ENCODE measurements at regions not wholly inside any gene's neighbourhood (a gene's known extent, or its start where the extent isn't known, plus 50 kb on each side); places are given as distances from the start of the nearest gene placed in this dataset.

- H3K4me3 ChIP-seq (ENCODE audit: low read length) = no peak overlapping the region
- DNase-seq (ENCODE audit: low read depth, low spot score) = no peak
Measured at GRCh38 chr10:4062072-4062471, 277.1 kb upstream of the KLF6 start.

DNA sequence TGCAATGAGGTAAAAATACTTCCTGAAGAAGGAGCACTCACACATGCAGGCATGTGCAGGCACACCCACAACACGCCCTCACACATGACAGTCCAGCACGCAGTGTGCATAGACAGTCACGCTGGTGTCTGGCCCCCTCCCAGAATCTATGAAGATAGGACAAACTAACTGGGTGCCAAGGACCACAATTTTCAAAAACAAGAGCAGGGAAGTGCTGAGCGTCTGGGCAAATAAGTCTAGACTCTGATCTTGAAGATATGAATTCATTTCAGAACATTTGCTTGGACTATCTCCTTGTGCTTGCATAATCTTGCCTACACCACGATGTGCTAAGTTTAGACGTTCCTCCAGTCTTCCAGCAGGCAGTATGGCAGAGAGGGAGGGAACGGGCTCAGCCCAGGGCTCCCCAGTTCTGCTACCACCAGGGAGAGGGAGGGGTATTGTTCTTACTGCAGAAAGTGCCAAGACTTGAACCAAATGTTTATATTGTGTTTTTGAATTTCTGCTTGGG is 276.5 kb upstream of the KLF6 start:
- no peak for DNase-seq (ENCODE audit: low read depth, low spot score)
- no peak overlapping the region for H3K4me3 ChIP-seq (ENCODE audit: low read length)

- H3K4me3 ChIP-seq (ENCODE audit: low read length) = no peak overlapping the region
- DNase-seq (ENCODE audit: low read depth, low spot score) = peak; percentile 15
Measured at GRCh38 chr10:4059471-4060138, 274.6 kb upstream of the KLF6 start.

- no peak for DNase-seq (ENCODE audit: low read depth, low spot score)
- no peak overlapping the region for H3K4me3 ChIP-seq (ENCODE audit: low read length)
Measured at GRCh38 chr10:4058514-4059029, 273.6 kb upstream of the KLF6 start.

- no peak overlapping the region for H3K4me3 ChIP-seq (ENCODE audit: low read length)
- DNase-seq (ENCODE audit: low read depth, low spot score) = no peak
Measured at GRCh38 chr10:4057725-4058513, 272.9 kb upstream of the KLF6 start.

DNA sequence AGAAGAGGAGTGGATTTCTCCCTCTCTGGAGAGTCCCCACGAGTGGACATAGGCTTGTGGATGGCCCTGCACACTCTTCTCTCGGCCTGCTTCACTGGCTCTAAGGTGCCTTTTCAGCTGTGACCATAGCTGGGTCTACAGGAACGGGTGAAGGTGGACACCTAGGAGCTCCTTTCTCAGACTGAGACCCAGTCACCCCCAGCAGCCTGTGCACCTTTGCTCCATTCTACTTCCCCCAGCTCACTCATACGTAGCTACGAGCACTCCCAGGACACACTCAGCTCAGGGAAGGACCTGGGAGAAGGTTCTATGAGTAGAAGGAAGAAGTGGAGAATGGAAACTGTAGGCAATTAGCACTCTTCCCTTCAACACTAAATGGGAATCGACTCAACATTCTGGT is 272.0 kb upstream of the KLF6 start:
- DNase-seq (ENCODE audit: low read depth, low spot score) = no peak

DNA sequence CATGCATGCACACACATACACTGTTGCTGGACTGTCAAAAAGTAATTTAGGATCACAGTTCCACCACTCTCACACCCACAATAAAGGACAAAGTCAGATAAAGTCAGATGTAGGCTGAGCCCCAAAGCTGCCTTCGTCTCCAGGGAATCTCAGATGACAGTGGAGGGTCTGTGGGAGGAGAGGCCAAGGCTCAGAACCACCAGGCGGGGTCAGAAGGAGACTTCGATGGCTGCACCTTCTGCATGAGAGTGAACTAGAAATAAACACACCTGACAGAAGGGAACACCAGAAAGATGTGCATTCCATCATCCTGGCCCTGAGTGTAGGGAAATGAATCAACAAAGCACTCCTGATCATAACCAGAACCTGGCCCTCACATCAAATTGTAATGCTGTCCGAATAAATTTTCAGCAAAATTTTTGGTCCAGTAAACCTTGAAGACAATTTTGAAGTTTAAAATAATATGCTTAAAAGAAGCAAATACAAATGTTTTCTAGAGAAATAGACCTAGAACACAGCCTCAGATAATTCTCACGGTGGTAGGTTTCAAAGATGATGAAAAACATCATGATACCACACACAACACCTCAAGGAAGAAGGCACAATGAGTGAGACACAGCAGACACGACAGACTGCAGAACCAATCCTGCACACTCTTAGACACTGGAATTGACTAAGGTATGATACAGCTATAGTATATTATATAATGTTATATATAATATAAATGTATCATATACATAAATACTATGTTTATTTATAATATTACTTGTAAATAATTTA is 269.8 kb upstream of the KLF6 start:
- DNase-seq (ENCODE audit: low read depth, low spot score) = no peak
- no peak overlapping the region for H3K4me3 ChIP-seq (ENCODE audit: low read length)

More for the DNA sequence above, 272.0 kb upstream of the KLF6 start:
- no peak overlapping the region for H3K4me3 ChIP-seq (ENCODE audit: low read length)

DNA sequence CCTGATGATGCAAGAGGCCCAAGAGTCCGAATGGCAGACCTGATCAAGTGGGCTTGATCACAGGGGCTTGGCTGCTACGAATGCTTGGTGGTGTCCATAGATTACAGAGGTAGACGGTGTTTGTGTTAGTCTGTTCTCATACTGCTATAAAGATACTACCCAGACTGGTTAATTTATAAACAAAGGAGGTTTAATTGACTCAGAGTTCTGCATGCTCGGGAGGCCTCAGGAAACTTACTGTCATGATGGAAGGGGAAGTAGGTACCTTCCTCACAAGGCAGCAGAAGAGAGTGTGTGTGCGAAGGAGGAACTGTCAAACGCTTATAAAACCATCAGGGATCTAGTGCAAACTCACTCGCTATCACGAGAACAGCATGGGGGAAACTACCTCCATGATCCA is 268.9 kb upstream of the KLF6 start:
- no peak for DNase-seq (ENCODE audit: low read depth, low spot score)
- no peak overlapping the region for H3K4me3 ChIP-seq (ENCODE audit: low read length)

DNA sequence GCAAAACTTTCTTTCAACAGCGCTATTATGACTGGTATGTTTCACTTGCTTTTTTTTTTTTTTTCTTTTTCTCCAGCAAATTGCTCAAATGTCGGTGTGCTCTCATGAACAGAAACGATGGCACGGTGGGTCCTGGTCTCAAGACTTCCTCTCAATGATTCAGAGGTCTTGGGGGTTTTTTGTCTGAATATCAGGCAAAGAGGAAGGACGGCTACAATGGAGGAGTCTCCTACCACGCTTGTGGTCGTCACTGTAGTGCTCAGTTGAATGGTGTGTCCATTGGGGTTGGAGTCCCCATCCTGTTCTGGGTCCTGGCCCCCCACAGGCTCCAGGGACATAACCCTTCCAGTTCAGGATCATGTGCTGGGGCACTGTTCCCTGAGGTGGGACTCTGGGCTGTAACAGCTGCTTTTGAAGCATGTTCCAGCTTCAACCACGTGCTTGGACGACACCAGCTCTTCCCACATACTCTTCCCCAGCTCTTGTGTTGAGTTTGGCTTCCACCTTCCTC is 266.7 kb upstream of the KLF6 start:
- DNase-seq (ENCODE audit: low read depth, low spot score) = no peak
- H3K4me3 ChIP-seq (ENCODE audit: low read length) = no peak overlapping the region

DNA sequence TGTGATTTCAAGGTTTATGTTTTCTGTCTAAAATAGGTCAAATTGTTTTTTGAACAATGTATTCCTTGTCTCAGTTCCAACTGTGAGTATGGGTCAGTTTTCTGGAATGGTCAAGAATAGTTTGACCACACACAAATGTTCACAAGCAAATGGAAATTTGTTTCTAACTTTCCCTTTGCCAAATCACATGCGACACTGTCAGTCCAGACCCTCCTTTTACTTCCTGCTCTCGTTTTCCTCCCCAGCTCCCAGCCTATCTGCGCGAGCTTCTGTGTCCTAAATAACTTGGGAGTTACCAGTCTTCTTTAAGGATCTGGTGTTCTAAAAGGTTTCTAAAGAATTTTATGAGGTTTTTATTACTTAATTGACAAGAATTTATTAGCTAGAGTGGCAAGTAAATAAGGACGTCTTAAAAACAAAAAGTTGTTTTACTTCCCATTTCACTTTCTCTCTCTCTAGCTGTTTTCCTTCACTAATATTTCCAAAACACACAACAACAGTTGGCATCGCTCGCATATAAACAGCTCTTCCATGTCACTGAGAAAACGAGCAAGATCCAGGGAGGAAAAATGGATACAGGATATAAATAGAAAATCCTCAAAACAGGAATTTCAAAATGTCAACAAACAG is 266.1 kb upstream of the KLF6 start:
- no peak for DNase-seq (ENCODE audit: low read depth, low spot score)
- H3K4me3 ChIP-seq (ENCODE audit: low read length) = no peak overlapping the region

GRCh38 chr10:4050061-4050460 is 265.1 kb upstream of the KLF6 start:
- DNase-seq (ENCODE audit: low read depth, low spot score) = no peak
- H3K4me3 ChIP-seq (ENCODE audit: low read length) = no peak overlapping the region

DNA sequence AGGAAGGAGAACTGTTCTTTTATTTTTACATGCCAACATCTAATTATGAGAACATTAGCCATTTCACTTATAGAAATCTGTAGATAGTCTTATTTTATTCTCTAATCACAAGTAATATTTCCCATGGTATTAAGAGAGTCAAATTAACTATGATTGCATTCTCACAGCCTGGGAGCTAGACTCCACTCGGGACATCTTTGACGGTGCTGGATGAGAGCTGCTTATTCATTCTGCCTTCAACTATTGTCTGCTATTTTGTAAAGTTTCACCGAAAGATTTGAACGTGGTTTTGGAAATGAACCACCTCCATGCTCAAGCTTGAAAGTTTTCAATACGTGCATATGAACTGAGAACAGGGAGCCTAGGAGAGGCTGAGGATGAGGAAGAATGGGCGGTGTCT is 264.3 kb upstream of the KLF6 start:
- H3K4me3 ChIP-seq (ENCODE audit: low read length) = no peak overlapping the region
- DNase-seq (ENCODE audit: low read depth, low spot score) = no peak

DNA sequence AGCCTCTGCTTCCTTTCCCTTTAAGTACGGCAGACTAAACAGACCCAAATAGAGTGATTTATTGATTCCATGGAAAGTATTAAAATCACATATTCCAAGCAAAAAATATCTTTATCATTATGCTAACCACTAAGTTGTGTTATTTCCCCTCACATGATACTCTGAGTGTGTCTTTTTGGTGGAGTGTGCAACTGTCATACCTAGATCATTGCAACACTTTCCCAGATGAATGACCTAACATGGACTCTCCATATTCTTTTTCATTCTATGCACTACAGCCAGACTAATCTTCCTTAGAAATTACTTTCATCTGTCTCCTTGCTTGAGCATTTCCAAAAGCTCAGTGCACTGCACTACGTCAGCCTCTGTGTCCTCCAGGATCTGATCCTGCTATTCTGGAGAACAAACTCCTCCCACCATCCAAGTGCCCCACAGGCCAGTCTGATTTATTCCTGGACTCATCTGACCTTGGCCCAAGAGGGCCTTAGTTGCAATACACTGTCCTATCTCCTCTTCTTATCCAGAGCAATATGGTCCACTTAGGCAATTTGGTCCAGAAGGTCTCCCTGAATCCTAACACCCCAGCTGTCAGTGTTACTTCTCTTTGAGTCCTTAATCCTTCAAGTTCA is 263.3 kb upstream of the KLF6 start:
- no peak for DNase-seq (ENCODE audit: low read depth, low spot score)
- no peak overlapping the region for H3K4me3 ChIP-seq (ENCODE audit: low read length)

DNA sequence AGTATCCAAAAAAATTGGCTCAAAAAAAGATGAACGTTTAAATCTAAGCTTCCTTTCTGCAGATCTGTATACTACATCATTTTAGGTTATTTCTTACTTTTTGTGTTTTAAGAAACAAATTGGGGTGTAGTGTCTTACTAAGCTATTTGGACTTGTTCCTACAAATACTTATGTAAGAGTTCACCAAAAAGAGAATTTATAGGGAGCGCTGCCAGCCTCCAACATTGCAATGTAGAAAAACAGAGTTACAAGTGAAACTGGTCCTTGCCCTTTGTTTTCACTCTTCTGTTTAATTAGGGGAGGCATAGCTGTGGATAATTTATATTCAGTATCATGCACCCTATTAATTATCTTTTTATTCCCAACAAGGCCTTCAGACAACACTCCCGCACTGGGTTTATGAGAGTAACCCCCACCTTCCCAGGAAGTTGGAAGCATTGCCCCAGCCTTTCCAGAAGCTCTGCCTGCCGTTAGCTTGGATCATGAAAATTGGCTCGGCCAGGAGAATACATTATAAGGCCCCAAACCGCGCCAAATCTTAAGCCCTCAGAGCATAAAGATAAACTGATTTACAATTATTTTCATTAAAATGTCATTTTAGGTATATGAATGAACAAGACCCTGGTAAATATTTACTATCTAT is 261.8 kb upstream of the KLF6 start:
- no peak for DNase-seq (ENCODE audit: low read depth, low spot score)
- no peak overlapping the region for H3K4me3 ChIP-seq (ENCODE audit: low read length)

- H3K4me3 ChIP-seq (ENCODE audit: low read length) = no peak overlapping the region
- no peak for DNase-seq (ENCODE audit: low read depth, low spot score)
Measured at GRCh38 chr10:4046030-4046429, 261.0 kb upstream of the KLF6 start.

DNA sequence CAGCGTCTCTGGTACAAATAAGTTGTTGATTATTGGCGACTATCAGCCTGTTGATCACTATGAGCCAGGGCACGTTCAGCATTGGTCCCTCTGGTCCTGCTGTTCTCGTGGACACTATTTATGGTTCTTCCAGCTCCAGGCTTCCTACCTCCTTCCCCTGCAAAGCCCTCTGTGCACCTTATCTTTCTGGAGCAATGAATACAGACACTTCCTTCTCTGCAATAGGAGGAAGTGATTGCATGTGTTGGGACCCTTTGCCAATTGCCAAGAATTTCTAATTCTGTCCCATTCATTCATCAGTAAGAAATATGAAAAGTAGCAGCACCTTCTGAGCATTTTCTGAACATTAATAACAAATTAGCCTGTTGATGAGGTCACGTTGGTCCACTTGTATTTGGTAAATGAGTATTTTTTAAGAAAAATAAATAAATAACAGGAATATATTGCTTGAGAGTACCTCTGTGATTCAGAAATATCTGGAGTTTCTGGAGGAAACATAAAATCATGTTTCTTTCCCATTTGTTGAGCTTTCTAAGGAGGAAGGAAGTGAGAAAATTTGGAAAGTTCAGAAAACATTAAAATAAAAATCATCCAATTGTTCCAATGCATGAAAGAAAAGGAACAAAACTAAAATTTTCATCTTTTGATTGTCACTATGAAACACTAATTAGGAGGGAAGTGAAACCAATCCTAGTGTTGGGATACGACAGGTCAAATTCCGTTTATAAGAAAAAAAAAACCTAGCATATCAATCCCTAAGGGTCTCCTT is 259.1 kb upstream of the KLF6 start:
- DNase-seq (ENCODE audit: low read depth, low spot score) = no peak

GRCh38 chr10:4041635-4042034 is 256.6 kb upstream of the KLF6 start:
- no peak overlapping the region for H3K4me3 ChIP-seq (ENCODE audit: low read length)
- no peak for DNase-seq (ENCODE audit: low read depth, low spot score)

More for the DNA sequence above, 259.1 kb upstream of the KLF6 start:
- H3K4me3 ChIP-seq (ENCODE audit: low read length) = no peak overlapping the region

Measured in Jurkat, Clone E6-1 (cell line).